ENCODE measurements at regions not wholly inside any gene's neighbourhood (a gene's known extent, or its start where the extent isn't known, plus 50 kb on each side); places are given as distances from the start of the nearest gene placed in this dataset.

GRCh38 chr12:4223273-4223845, 50.2 kb upstream of the CCND2 start:
- no peak for DNase-seq

- DNase-seq: no peak
Measured at GRCh38 chr12:4221258-4221620, 52.3 kb upstream of the CCND2 start.

- no peak for DNase-seq
Measured at GRCh38 chr12:4220536-4221257, 52.9 kb upstream of the CCND2 start.

- DNase-seq: no peak
Measured at GRCh38 chr12:4217091-4217490, 56.5 kb upstream of the CCND2 start.

- DNase-seq: no peak
Measured at GRCh38 chr12:4216187-4216927, 57.2 kb upstream of the CCND2 start.

GRCh38 chr12:4215229-4216186, 58.1 kb upstream of the CCND2 start:
- no peak for DNase-seq

- no peak for DNase-seq
Measured at GRCh38 chr12:4214877-4215228, 58.7 kb upstream of the CCND2 start.

- DNase-seq: no peak
Measured at GRCh38 chr12:4213471-4213870, 60.1 kb upstream of the CCND2 start.

- DNase-seq: no peak
Measured at GRCh38 chr12:4212845-4213244, 60.7 kb upstream of the CCND2 start.

- DNase-seq: no peak
Measured at GRCh38 chr12:4211372-4211771, 62.2 kb upstream of the CCND2 start.

GRCh38 chr12:4210183-4210582, 63.4 kb upstream of the CCND2 start:
- DNase-seq: no peak

GRCh38 chr12:4206470-4206869, 67.1 kb upstream of the CCND2 start:
- DNase-seq: no peak

GRCh38 chr12:4203772-4204376, 69.7 kb upstream of the CCND2 start:
- no peak for DNase-seq

GRCh38 chr12:4202918-4203317, 70.6 kb upstream of the CCND2 start:
- no peak for DNase-seq

GRCh38 chr12:4202487-4202886, 71.1 kb upstream of the CCND2 start:
- no peak for DNase-seq

GRCh38 chr12:4201333-4202100, 72.0 kb upstream of the CCND2 start:
- DNase-seq: no peak

GRCh38 chr12:4197922-4198763, 75.4 kb upstream of the CCND2 start:
- no peak for DNase-seq

GRCh38 chr12:4196805-4197420, 76.6 kb upstream of the CCND2 start:
- DNase-seq: no peak

GRCh38 chr12:4194668-4195067, 78.9 kb upstream of the CCND2 start:
- DNase-seq: no peak

GRCh38 chr12:4193821-4194220, 79.7 kb upstream of the CCND2 start:
- no peak for DNase-seq

GRCh38 chr12:4191642-4192041, 81.9 kb upstream of the CCND2 start:
- DNase-seq: no peak
